Small intestine (tissue), 7 donors: ENCODE measurements at regions not wholly inside any gene's neighbourhood (a gene's known extent, or its start where the extent isn't known, plus 50 kb on each side); places are given as distances from the start of the nearest gene placed in this dataset.

Experiments used
- DNase-seq, 2 donors: peaks; one replicate each; pipeline versions ENCODE4 v3.0.0 to v3.0.0-alpha.2; 2013
- FAIRE-seq: peaks from 2 replicates; lab custom pipeline; 2012; peaks lifted over from hg19 to GRCh38; lab: Jason Lieb, UNC
- H3K27ac ChIP-seq, 3 donors: one replicate each; pipeline ENCODE4 v1.5.1; 2013; ENCODE audit warnings: low read length in 2 of 3, mild to moderate bottlenecking in 2 of 3, control low read depth in 1 of 3, inconsistent platforms in 1 of 3, low read depth in 1 of 3, moderate library complexity in 1 of 3
- H3K27me3 ChIP-seq, 3 donors: one replicate each; pipeline ENCODE4 v1.6.1; 2013; ENCODE audit warnings: low read length in 3 of 3, inconsistent platforms in 1 of 3; ENCODE audit not compliant: control insufficient read depth in 3 of 3, insufficient read depth in 3 of 3
- H3K36me3 ChIP-seq, 3 donors: one replicate each; pipeline ENCODE4 v1.6.1; 2013; ENCODE audit warnings: low read length in 3 of 3, inconsistent platforms in 1 of 3, low read depth in 1 of 3, mild to moderate bottlenecking in 1 of 3, moderate library complexity in 1 of 3; ENCODE audit not compliant: control insufficient read depth in 3 of 3, insufficient read depth in 2 of 3
- H3K4me1 ChIP-seq, 3 donors: one replicate each; pipeline ENCODE4 v1.6.1; 2013; ENCODE audit warnings: low read length in 2 of 3, inconsistent platforms in 1 of 3, low read depth in 1 of 3, mild to moderate bottlenecking in 1 of 3, moderate library complexity in 1 of 3; ENCODE audit not compliant: control insufficient read depth in 3 of 3, insufficient read depth in 2 of 3
- H3K4me3 ChIP-seq, 3 donors: one replicate each; pipeline ENCODE4 v1.5.1; 2013; ENCODE audit warnings: low read length in 3 of 3, control low read depth in 1 of 3, inconsistent platforms in 1 of 3, low read depth in 1 of 3, mild to moderate bottlenecking in 1 of 3, moderate library complexity in 1 of 3
- H3K9me3 ChIP-seq, 2 donors: one replicate each; pipeline ENCODE4 v1.6.1; 2013; ENCODE audit warnings: low read depth in 1 of 2, low read length in 1 of 2; ENCODE audit not compliant: control insufficient read depth in 2 of 2, insufficient read depth in 1 of 2
- WGBS, 3 donors: extraction: QIAGEN DNeasy Blood & Tissue Kit; methylation state at CpG; one replicate each; pipeline ENCODE4 v1.1.7; 2013; 5-methylcytosine and 5-hydroxymethylcytosine counted together
- donor health status: healthy with polysubstance abuse.
- donor health status: control.
- donor health status: control.
- donor health status: Bipolar disorder and iron deficiency.
- donor health status: healthy.

DNA sequence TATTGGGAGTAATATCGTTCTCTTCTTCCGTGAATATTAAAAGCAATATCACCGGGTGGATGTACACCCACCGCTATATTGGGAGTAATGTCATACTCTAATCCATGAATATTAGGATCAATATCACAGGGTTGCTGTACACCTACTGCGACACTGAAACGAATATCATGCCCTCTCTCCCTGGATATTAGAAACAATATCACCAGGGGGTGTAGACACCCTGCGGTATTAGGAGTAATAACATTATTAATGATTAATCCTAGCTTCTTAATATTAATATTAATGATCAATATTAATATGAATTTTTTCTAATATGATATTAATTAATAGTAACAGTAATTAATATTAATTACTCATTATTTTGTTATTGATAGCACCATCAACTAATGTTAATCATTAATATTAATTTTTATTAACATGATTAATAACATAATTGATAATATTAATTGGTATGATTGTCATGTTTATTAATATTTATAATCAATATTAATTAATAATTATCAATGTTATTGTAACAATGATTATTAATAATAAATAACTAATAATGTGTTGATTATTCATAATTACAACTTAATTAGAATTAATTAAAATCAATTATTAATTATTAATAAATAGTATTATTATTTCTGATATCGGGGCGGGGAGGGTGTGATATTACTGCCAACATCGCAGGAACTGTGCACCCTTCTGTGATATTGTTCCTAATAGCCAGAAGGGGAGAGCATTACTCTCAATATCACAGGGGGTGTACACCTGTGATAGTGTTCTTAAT, 121.3 kb upstream of the C1GALT1 start:
- Histone ChIP-seq H3K27me3 (peaks cover 0 to 4% (median 0%) of the 10 kb centered on the region in 3 donors), H3K4me1 (no peaks in the 10 kb centered on the region), H3K9me3 (peaks cover 0 to 14% of the 10 kb centered on the region in 2 donors), H3K27ac (no peak overlapping the region), H3K36me3 (no peaks in the 10 kb centered on the region), H3K4me3 (no peak overlapping the region)
- FAIRE-seq, result peak; percentile 94
- WGBS, 3 donors, result 93 to 95% (median 95%) methylated on average over 10 of the region's 10 CpGs
- DNase-seq, result no peak

DNA sequence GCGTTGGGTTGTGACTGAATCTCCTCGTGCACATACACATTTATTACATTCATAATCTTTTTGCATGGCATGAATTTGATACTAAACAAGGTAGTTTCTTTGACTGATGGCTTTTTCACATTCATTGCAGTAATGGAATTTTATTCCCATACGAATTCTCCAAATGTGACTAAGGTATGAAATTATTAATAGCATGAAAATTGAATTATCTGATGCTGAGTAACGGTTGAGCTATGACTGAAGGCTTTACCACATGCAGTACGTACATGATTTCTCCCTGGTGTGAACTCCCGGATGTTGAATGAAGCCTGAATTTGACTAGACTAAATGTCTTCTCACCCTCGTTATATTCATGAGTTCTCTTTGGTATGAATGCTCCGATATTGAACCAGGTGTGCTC, 104.4 kb upstream of the C1GALT1 start:
- Histone ChIP-seq H3K36me3 (no peaks in the 10 kb centered on the region), H3K4me1 (no peaks in the 10 kb centered on the region), H3K27ac (no peak overlapping the region), H3K27me3 (no peaks in the 10 kb centered on the region), H3K4me3 (no peak overlapping the region), H3K9me3 (peaks cover 0 to under 1% of the 10 kb centered on the region in 2 donors)
- FAIRE-seq, result no peak
- DNase-seq, result no peak
- WGBS, 3 donors, result 81 to 84% (median 82%) methylated on average over 8 of the region's 8 CpGs

DNA sequence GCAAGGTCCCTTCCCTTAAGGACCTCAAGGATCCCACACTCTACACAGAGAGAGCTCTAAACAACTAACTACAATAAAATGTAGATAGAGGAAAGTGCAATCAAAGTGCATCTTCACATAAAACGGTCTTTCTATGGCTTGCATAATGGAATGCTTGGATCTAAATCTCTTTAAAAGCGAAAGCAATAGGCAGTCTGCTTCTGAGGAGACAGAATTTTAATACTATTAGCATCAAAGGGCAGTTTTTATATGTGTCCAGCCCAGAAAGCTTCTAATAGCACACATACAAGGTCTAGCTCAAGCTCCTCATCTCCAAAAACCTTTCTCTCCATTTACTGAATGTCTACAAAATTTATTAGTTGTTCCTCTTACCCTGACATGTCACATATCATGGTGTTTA, 101.5 kb upstream of the C1GALT1 start:
- Histone ChIP-seq H3K27me3 (no peaks in the 10 kb centered on the region), H3K9me3 (no peaks in the 10 kb centered on the region), H3K4me1 (no peaks in the 10 kb centered on the region), H3K36me3 (no peaks in the 10 kb centered on the region), H3K27ac (no peak overlapping the region), H3K4me3 (no peak overlapping the region)
- no peak for FAIRE-seq
- 42 to 52% (median 43%) methylated on average over 2 of the region's 2 CpGs for WGBS, 3 donors
- no peak for DNase-seq

DNA sequence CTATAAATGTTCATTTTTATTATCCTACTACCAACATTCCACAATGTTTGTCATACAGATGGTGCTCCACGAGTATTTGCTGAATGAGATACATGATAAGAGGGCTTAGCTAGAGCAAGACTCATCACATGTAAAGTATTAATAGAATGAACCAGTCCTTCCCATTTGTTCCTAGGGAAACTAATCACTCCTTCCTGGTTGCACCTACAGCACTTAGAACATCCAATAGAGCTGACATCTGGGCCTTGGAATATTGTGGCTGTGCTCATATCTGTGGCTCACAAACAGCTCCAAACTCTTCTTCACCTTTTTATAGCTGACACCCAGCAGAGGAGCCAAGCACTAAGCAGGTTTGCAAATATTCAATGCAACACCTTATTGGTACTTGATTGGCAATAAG, 91.9 kb upstream of the C1GALT1 start:
- no peaks in the 10 kb centered on the region for H3K9me3 ChIP-seq
- no peaks in the 10 kb centered on the region for H3K27me3 ChIP-seq
- 58 to 66% (median 59%) methylated on average over 1 of the region's 1 CpG for WGBS, 3 donors
- DNase-seq (no peak), FAIRE-seq (no peak)
- H3K4me3 ChIP-seq, result no peak overlapping the region
- H3K36me3 ChIP-seq, result peaks cover 0 to 2% (median 0%) of the 10 kb centered on the region in 3 donors
- no peak overlapping the region for H3K27ac ChIP-seq
- no peaks in the 10 kb centered on the region for H3K4me1 ChIP-seq

DNA sequence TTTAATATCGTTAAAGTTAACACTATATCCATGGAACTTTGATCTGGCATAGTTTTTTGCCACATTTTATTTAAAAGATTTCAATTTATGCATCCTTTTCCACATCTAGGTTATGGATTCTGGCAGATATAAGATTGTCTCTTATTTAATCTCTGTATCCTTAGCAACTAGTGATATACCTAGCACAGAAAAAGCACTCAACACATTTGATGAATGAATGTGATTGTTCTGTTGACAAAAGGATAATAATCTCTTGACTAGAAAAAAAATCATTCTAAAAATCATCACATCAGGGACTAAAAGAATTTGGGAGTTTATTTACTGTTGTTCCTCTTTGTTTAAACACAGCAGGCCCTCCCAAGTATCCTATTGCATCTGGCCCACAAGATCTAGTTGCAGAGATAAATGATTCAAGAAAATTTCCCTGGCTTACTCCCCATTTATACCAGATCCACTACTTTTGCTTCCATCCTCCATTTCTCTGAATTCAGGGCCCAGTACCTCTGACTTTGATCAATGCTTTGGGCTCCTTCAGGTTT, 84.0 kb upstream of the C1GALT1 start:
- 89 to 97% (median 91%) methylated on average over 1 of the region's 1 CpG for WGBS, 3 donors
- FAIRE-seq, result no peak

DNA sequence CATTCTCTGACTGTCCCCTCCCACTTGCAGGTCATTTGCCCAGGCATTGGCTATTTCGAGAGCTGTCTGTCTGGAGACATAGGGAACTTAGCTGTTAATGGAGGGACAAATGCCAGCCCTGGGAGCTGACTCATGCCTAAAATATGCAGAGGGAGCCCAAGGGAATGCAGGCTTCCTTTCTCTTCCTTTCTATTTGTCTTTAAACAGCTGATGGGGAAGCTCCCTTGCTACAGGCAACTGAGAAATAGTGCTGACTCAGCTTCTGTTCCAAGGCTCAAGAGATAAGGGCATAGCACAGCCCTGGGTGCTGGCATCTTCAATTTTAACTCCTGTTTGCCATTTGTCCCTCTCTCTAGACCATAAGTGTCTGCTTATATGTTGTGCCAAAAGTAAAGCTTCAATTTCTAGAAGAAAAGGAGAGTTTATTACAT, 82.7 kb upstream of the C1GALT1 start:
- H3K4me1 ChIP-seq, result peaks cover 0 to 7% (median 0%) of the 10 kb centered on the region in 3 donors
- FAIRE-seq (no peak), DNase-seq (peak; percentile 61 to 79)
- H3K27me3 ChIP-seq, result no peaks in the 10 kb centered on the region
- WGBS, 3 donors, result 35 to 74% (median 59%) methylated on average over 1 of the region's 1 CpG
- no peaks in the 10 kb centered on the region for H3K9me3 ChIP-seq
- H3K36me3 ChIP-seq, result peaks cover 0 to 2% (median 0%) of the 10 kb centered on the region in 3 donors
- peak overlapping the region in 1 of 3 donors; percentile 2 for H3K27ac ChIP-seq
- H3K4me3 ChIP-seq, result no peak overlapping the region

More for the DNA sequence above, 84.0 kb upstream of the C1GALT1 start:
- Histone ChIP-seq H3K4me3 (no peak overlapping the region), H3K36me3 (peaks cover 0 to 2% (median 0%) of the 10 kb centered on the region in 3 donors), H3K27me3 (no peaks in the 10 kb centered on the region), H3K4me1 (peaks cover 0 to 7% (median 0%) of the 10 kb centered on the region in 3 donors), H3K9me3 (no peaks in the 10 kb centered on the region), H3K27ac (no peak overlapping the region)
- DNase-seq, result no peak

DNA sequence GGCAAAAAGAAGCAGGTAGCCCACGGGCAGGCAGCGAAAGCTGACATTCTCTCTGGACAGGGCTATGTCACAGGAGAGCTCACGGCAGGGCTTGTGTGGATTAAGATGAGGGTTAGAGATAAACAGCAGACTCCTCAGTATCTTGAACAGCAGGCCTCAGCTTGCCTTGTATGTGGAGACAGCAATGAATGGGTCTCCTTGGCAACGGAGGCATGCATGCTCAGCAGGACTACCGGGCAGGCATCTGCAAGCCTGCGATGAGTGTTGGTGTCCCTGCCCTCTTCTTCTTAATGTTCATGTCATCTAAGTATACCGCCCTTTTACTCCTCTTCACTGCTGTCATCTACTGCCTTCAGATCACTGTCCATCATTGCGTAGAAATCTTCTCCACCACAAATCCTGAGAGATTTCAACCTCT, 81.9 kb upstream of the C1GALT1 start:
- no peak for FAIRE-seq
- Histone ChIP-seq H3K27me3 (no peaks in the 10 kb centered on the region), H3K9me3 (no peaks in the 10 kb centered on the region), H3K36me3 (peaks cover 0 to 2% (median 0%) of the 10 kb centered on the region in 3 donors), H3K4me3 (no peak overlapping the region), H3K27ac (no peak overlapping the region), H3K4me1 (peaks cover 0 to 7% (median 0%) of the 10 kb centered on the region in 3 donors)
- WGBS, 3 donors, result 83 to 92% (median 88%) methylated on average over 8 of the region's 8 CpGs
- no peak for DNase-seq

DNA sequence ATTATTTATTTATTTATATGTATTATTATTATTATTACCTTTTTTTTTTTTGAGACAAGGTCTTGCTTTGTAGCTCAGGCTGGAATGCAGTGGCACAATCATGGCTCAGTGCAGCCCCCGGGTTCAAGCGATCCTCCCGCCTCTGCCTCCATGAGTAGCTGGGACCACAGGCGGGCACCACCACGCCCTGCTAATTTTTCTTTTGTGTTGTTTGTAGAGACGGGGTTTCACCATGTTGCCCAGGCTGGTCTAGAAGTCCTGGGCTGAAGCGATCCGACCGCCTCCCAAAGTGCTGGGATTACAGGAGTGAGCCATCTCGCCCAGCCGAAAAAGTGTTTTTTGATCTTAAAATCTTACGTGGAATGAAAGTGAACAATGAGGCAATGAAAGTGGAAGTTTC, 79.4 kb upstream of the C1GALT1 start:
- Histone ChIP-seq H3K27me3 (no peaks in the 10 kb centered on the region), H3K4me3 (no peak overlapping the region)
- WGBS, 3 donors, result 48 to 74% (median 66%) methylated on average over 12 of the region's 12 CpGs

More for the DNA sequence above, 79.4 kb upstream of the C1GALT1 start:
- FAIRE-seq (no peak), DNase-seq (no peak)
- Histone ChIP-seq H3K4me1 (peaks cover 0 to 7% (median 0%) of the 10 kb centered on the region in 3 donors), H3K9me3 (no peaks in the 10 kb centered on the region), H3K27ac (no peak overlapping the region), H3K36me3 (no peaks in the 10 kb centered on the region)
